ENCODE measurements at regions not wholly inside any gene's neighbourhood (a gene's known extent, or its start where the extent isn't known, plus 50 kb on each side); places are given as distances from the start of the nearest gene placed in this dataset.
A peak's percentile ranks its signal among the peaks of the same experiment; 100 is the strongest.

- Histone ChIP-seq H3K4me1 (no peaks in the 10 kb centered on the region), H3K4me3 (no peak overlapping the region), H3K9ac (no peak overlapping the region), H3K4me2 (no peak overlapping the region), H4K20me1 (no peaks in the 10 kb centered on the region), H3K36me3 (no peaks in the 10 kb centered on the region), H3K9me3 (replicated peaks in 1 of 11) (no peaks in the 10 kb centered on the region), H3K27me3 (no peaks in the 10 kb centered on the region), H3K27ac (no peak overlapping the region)
- TF ChIP-seq Cebpa-rat (IDR thresholded peaks at IDR 0.05), result no peak
These were observed 113.2 kb downstream of the CDC14C start for GRCh38 chr7:49037346-49038210.

- Histone ChIP-seq H3K27ac (no peak overlapping the region), H3K27me3 (no peaks in the 10 kb centered on the region), H3K4me3 (no peak overlapping the region), H3K4me2 (no peak overlapping the region), H3K9ac (no peak overlapping the region), H3K36me3 (no peaks in the 10 kb centered on the region), H3K9me3 (replicated peaks in 1 of 11) (no peaks in the 10 kb centered on the region), H4K20me1 (no peaks in the 10 kb centered on the region), H3K4me1 (no peaks in the 10 kb centered on the region)
- no peak for TF ChIP-seq Cebpa-rat (IDR thresholded peaks at IDR 0.05)
These were observed 114.5 kb downstream of the CDC14C start for GRCh38 chr7:49038821-49039358.

- Histone ChIP-seq H3K4me3 (no peak overlapping the region), H3K4me1 (peaks cover 0 to 14% (median 0%) of the 10 kb centered on the region in 10 experiments; a peak in 2 of 20 replicates), H3K4me2 (peak overlapping the region in 3 of 11 experiments; percentile 3 to 28 (median 4); a peak in 2 of 22 replicates), H3K9me3 (replicated peaks in 1 of 11) (peaks cover 0 to 8% (median 0%) of the 10 kb centered on the region in 11 experiments; a peak in 2 of 22 replicates), H3K36me3 (no peaks in the 10 kb centered on the region), H3K27ac (no peak overlapping the region), H4K20me1 (no peaks in the 10 kb centered on the region), H3K27me3 (no peaks in the 10 kb centered on the region), H3K9ac (no peak overlapping the region)
- TF ChIP-seq Cebpa-rat (IDR thresholded peaks at IDR 0.05), result no peak
These were observed 136.4 kb downstream of the CDC14C start for GRCh38 chr7:49060743-49061142.

GRCh38 chr7:49074538-49074937, 150.2 kb downstream of the CDC14C start:
- H4K20me1 ChIP-seq, result no peaks in the 10 kb centered on the region
- no peaks in the 10 kb centered on the region for H3K27me3 ChIP-seq
- peaks cover 0 to 14% (median 8%) of the 10 kb centered on the region in 11 experiments; a peak in 9 of 22 replicates for H3K9me3 ChIP-seq (replicated peaks in 1 of 11)
- H3K27ac ChIP-seq, result no peak overlapping the region
- TF ChIP-seq Cebpa-rat (IDR thresholded peaks at IDR 0.05), result no peak
- H3K9ac ChIP-seq, result no peak overlapping the region
- no peak overlapping the region for H3K4me2 ChIP-seq
- H3K36me3 ChIP-seq, result no peaks in the 10 kb centered on the region
- no peaks in the 10 kb centered on the region for H3K4me1 ChIP-seq
- H3K4me3 ChIP-seq, result no peak overlapping the region

GRCh38 chr7:49080896-49081475, 156.6 kb downstream of the CDC14C start:
- H3K4me3 ChIP-seq, result no peak overlapping the region
- TF ChIP-seq Cebpa-rat (IDR thresholded peaks at IDR 0.05), result no peak
- no peak overlapping the region for H3K27ac ChIP-seq
- H4K20me1 ChIP-seq, result no peaks in the 10 kb centered on the region
- no peaks in the 10 kb centered on the region for H3K4me1 ChIP-seq
- peaks cover 0 to 14% (median 8%) of the 10 kb centered on the region in 11 experiments; a peak in 9 of 22 replicates for H3K9me3 ChIP-seq (replicated peaks in 1 of 11)
- H3K4me2 ChIP-seq, result no peak overlapping the region
- H3K27me3 ChIP-seq, result no peaks in the 10 kb centered on the region
- H3K9ac ChIP-seq, result no peak overlapping the region
- no peaks in the 10 kb centered on the region for H3K36me3 ChIP-seq

GRCh38 chr7:49088017-49088416, 163.7 kb downstream of the CDC14C start:
- Histone ChIP-seq H3K4me1 (peaks cover 0 to 7% (median 3%) of the 10 kb centered on the region in 10 experiments; a peak in 8 of 20 replicates), H3K9me3 (replicated peaks in 1 of 11) (no peaks in the 10 kb centered on the region), H3K9ac (no peak overlapping the region), H3K4me3 (no peak overlapping the region), H4K20me1 (no peaks in the 10 kb centered on the region), H3K27me3 (no peaks in the 10 kb centered on the region), H3K27ac (no peak overlapping the region), H3K36me3 (no peaks in the 10 kb centered on the region), H3K4me2 (no peak overlapping the region)
- TF ChIP-seq Cebpa-rat (IDR thresholded peaks at IDR 0.05), result no peak

- Histone ChIP-seq H3K4me3 (no peak overlapping the region), H3K27me3 (no peaks in the 10 kb centered on the region), H3K9ac (no peak overlapping the region), H4K20me1 (no peaks in the 10 kb centered on the region), H3K9me3 (replicated peaks in 1 of 11) (no peaks in the 10 kb centered on the region), H3K4me1 (peaks cover 0 to 7% (median 3%) of the 10 kb centered on the region in 10 experiments; a peak in 8 of 20 replicates), H3K36me3 (no peaks in the 10 kb centered on the region), H3K4me2 (no peak overlapping the region), H3K27ac (no peak overlapping the region)
- no peak for TF ChIP-seq Cebpa-rat (IDR thresholded peaks at IDR 0.05)
These were observed 165.4 kb downstream of the CDC14C start for GRCh38 chr7:49089717-49090116.

GRCh38 chr7:49091089-49091488, 166.7 kb downstream of the CDC14C start:
- no peaks in the 10 kb centered on the region for H3K27me3 ChIP-seq
- no peak for TF ChIP-seq Cebpa-rat (IDR thresholded peaks at IDR 0.05)
- H4K20me1 ChIP-seq, result no peaks in the 10 kb centered on the region
- H3K4me2 ChIP-seq, result peak overlapping the region in 8 of 11 experiments; percentile 3 to 54 (median 12); a peak in 13 of 22 replicates
- H3K4me3 ChIP-seq, result no peak overlapping the region
- peaks cover 0 to 7% (median 3%) of the 10 kb centered on the region in 10 experiments; a peak in 8 of 20 replicates for H3K4me1 ChIP-seq
- H3K9ac ChIP-seq, result no peak overlapping the region
- no peaks in the 10 kb centered on the region for H3K9me3 ChIP-seq (replicated peaks in 1 of 11)
- no peaks in the 10 kb centered on the region for H3K36me3 ChIP-seq
- no peak overlapping the region for H3K27ac ChIP-seq

GRCh38 chr7:49091519-49091918, 167.2 kb downstream of the CDC14C start:
- Histone ChIP-seq H3K36me3 (no peaks in the 10 kb centered on the region), H3K4me2 (peak overlapping the region in 8 of 11 experiments; percentile 3 to 54 (median 12); a peak in 13 of 22 replicates), H3K4me3 (no peak overlapping the region), H3K9ac (no peak overlapping the region), H3K27ac (no peak overlapping the region), H3K27me3 (no peaks in the 10 kb centered on the region), H3K9me3 (replicated peaks in 1 of 11) (no peaks in the 10 kb centered on the region), H4K20me1 (no peaks in the 10 kb centered on the region), H3K4me1 (peaks cover 0 to 7% (median 3%) of the 10 kb centered on the region in 10 experiments; a peak in 8 of 20 replicates)
- TF ChIP-seq Cebpa-rat (IDR thresholded peaks at IDR 0.05), result no peak

Measured in BLaER1 treated with 17β-estradiol and CSF1 and Interleukin-3, amounts not matched to agents 10 nM and 100 nM (cell line).